ENCODE measurements at regions not wholly inside any gene's neighbourhood (a gene's known extent, or its start where the extent isn't known, plus 50 kb on each side); places are given as distances from the start of the nearest gene placed in this dataset.
"Not testable (repeated sequence)": the region's sequence is repeated elsewhere in the genome, so short reads cannot be mapped to it uniquely, and the experiment has no call there.

DNA sequence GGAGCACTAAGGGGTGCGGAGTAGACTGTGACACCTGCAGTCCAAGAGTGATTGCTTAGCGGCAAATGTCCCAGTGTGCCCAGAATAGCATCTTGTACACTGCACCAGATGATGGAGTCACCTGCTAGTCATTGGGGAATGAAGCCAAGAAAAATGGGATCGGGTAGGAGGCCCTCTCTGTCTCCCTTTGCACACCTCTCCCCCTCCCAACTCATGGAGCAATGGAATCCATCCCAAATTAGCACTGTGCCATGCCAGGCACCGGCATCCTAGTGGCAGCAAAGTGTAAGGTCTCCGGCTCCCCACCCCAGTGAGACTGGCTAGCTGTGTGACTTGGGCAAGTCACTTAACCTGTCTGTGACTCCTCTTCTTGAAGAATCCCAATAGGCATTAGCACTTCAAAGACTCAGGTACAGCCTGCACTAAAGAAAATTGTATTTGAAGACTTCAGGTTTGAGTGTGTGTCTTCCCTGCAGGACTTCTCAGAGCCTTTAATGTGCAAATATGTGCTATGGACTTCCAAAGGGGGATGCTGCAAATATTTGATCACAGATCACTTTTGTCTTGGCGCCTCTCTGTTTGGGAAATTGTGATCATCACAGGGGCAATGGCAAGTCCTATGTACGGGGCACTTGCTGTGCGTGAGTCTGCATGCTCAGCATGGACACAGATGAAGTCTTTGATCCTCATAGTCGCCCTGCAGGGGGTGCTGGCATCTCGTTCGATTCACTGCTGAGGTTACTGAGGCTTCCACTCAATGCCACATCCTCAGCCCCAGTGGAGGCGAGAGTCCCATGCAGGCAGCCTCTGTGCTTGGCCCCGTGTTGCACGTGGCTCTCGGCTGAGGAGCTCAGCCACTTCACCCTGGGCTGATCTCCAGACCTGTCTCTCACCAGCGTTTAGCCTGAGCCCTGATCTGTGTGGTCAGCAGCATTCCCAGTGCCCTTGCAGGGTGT is 272.9 kb upstream of the C1orf174 start:
- no peak for DNase-seq (ENCODE audit: low read depth)

DNA sequence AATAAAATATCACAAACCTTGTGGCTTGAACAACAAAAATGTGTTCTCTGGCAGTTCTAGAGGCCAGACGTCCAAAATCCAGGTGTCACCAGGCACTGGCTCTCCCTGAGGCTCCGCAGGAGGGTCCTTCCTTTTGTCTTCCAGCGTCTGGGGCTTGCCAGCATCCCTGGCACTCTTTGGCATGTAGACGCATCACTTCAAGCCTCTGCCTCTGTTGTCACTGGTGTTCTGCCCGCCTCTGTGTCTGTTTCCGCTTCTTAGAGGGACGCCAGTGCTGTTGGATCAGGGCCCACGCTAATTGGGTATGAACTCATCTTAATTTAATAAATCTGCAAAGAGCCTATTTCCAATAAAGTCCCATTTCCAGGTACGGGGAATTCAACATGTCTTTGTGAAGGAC is 273.7 kb upstream of the C1orf174 start:
- no peak for DNase-seq (ENCODE audit: low read depth)

DNA sequence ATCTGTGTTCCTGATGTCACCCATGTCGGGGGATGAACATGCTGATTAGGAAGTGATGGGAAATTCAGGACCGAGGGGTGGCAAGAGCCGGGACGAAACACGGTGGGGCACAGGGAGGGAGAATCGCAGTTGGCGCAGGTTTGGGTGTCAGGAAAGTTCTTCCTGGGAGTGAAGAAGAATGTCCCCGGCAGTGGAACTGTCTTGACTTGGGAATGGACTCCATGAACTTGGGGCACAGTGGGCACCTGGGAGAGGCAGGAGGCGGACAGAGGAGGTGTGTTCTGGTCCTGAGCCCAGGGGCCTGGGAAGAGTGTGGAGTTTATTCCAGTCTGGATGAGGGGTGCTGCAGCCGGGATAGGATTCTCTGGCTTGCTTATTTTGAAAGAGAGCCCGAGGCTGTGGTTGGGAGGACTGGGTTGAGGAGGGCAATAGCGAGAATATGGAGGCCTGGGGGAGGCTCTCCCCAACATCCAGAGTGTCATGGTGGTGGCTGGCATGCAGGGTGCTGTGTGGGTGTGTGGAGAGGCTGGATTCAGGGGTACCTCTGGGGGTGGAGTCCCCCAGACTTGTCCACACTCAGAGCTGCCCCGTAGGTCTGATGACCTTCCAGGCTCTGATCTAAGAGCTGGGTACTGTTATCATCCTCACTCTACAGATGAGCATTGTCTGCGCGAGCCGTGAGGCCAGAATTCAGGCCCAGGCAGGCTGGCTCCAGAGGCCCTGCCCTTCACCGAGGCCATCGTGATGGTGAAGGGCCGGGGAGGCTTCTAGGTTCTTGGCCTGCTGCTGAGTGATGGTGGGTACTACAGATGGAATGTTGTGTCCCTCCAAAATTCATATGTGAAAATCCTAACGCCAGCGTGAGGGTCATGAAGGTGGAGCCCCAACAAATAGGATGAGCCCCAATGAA is 274.5 kb upstream of the C1orf174 start:
- no peak for DNase-seq (ENCODE audit: low read depth)

DNA sequence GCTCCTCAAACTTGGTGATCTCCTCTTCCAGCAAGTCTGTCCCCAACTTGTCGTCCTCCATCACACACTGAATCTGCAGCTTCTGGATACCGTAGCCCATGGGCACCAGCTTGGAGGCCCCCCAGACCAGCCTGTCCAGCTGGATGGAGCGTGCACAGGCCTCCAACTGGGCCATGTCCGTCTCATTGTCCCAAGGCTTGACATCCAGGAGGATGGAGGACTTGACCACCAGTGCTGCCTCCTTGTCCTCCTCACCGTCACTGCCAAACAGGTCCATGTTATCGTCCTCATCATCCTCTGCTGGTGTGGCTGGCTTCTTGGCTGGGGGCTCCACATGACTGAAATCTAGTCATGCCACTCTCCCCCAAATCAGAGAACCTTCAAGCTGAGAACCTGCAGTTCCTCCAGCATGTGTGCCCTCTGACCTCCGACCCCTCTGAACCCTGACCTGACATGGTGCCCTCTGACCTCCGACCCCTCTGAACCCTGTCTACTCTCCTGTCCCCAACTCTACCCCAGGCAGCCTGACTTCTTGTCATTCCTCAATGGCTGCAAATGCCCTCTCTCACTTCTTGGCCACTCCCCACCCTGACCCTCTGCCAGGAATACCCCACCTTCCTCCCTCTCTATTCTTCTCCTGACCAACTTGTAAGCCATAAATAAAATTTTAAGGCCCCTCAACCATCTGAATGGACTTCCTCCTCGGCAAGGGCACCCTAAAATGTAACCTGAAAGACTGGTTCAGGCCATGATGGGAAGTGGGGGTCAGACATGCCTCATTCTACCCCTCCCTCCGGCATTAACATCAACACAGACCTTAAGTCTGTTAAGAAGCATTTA is 275.7 kb upstream of the C1orf174 start:
- no peak for DNase-seq (ENCODE audit: low read depth)

DNA sequence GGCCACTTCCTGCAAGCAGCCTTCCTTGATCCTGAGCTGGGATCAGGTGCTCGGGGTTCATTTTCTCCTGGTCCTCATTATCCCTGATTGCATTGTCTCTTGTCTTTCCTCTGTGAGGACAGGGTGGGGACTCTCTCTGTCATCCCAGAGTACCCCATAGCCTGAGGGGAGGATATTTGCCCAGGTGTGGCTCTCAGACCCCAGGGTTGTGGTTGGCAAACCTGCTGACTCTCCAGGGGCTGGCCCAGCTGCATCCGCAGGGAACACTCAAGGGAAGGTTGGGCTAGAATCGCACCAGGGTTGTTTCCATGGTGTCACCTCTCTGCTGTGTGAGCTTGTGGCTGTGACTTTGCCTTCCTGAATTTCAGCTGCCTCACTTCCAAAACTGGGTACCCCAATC is 276.8 kb upstream of the C1orf174 start:
- DNase-seq (ENCODE audit: low read depth), result no peak

DNA sequence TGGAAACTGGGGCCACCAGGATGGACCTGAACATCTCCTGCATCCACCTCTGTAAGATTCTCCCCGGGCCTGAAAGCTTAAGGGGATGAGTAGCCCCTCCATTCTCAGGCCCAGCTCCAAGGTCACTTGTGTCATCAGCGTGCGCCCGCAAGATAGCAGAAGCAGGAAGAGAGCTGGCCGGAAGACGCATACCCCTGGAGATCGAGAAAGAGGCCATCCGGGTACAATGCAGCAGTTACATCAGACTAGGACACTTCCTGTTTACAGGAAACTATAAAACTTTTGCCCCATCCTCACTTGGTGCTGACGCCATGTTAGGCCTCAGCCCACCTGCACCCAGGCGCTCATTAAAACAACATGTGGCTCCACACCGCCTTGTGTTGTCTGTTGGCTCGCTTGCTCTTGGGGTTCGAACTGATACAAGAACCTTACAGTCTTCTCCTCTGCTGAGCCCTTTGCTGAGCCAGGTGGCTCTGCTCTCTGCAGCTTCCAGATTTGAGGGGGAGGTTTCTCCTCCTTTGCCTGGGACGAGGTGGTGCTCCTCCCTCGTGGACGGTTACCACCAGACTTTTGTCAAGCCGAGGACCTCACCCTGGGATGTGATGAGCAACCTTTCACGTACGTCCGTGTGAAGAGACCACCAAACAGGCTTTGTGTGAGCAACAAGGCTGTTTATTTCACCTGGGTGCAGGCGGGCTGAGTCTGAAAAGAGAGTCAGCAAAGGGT is 277.5 kb upstream of the C1orf174 start:
- no peak for DNase-seq (ENCODE audit: low read depth)

DNA sequence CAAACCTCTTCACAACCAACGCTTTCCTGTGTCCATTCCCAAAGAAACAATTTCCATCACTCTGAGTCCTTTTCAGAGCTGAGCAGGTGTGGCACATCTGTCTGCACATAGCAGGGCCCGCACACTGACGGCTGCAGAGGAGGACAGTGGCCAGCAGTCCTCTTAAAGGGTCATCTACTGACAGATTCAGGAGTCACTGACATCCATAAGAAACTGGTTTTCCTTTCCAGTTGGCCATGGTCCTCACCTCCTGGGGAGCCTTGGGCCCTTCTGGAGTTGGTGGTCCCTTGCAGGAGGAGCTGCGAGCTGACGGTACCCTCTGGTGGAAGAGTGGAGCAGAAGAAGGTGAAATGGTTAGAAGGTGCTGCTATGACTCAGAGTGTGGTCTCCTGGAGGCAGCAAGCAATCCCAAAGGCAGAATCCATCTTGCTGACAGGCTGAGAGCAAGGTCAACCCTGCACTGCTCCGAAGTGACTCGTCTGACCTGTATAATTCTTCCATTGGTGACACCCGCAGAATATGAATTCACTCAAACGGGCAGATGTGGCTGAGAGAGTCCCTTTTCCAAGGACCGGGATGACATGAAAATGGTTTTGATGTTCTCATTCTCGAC is 278.5 kb upstream of the C1orf174 start:
- no peak for DNase-seq (ENCODE audit: low read depth)

DNA sequence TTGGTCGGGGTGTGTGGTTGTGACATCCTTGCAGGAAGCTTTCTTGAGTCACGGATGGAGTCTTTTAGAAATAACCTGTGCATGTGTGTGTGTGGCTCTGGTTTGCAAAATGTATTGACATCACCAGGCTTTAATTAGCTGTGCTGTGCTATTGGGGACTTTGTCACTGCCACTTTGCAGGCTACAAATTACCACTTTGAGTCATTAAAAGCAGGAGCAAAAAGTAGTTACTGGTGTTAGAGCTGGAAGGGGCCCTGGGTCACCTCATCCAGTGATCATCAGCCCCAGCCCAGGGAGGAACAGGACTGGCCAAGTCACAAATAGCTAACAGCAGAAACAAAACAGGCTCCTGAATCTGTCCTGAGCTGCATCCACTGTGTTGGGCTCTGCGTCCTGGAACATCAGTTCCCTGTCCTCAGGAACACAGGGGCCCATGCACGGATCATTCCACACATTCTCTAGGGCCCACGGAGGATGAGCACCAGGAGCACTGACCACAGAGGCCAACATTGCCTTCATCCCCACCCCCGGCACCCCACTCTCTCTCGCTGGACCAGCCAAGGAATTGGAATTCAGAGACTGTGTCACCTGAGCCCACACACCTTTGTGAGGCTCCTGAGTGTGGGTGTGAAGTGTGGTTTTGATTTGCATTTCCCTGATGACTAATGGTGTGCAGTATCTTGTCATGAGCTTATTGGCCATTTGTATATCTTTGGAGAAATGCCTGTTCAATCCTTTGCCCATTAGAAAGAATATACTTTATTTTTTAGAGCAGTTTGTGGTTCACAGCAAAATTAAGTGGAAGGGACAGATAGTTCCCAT is 280.1 kb upstream of the C1orf174 start:
- no peak for DNase-seq (ENCODE audit: low read depth)

DNA sequence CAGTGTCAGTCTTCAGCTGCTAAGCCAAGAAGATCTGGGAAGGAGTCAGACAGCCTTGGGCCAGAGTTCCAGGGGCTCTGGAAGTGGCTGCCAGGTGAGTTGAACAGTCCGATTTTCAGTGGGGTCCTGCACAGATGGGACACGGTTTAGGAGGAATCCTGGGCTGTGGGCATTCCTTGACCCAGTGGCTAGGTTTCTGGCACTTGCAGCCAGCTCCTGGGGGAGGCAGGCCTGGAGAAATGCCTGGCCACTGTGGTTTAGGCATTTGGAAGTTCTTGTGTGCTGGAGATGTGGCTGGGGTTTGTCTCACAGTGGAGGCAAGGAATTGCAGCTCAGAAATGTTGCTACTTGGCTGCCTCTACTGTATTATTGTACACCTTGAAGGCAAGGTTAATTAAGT is 286.4 kb upstream of the C1orf174 start:
- DNase-seq (ENCODE audit: low read depth), result not testable (repeated sequence)

DNA sequence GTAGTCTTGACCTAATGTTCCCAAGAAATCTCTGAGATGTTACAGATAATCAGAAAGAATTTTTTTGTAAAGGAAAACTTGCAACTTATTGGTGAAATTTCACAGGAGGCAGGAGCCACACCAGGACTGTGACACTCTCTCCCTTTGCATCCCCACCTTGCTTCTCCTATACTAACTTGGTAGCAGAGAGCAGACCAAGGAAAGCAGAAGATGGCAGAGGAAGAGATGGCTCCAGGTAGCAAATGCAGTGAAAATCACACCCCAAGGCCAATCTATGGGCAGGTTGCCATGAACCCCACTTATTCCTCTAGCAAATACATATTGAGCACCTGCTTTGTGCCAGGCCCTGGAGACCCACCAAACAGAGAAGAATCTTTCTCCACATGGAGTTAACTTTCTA is 303.4 kb upstream of the C1orf174 start:
- DNase-seq (ENCODE audit: low read depth), result no peak

DNA sequence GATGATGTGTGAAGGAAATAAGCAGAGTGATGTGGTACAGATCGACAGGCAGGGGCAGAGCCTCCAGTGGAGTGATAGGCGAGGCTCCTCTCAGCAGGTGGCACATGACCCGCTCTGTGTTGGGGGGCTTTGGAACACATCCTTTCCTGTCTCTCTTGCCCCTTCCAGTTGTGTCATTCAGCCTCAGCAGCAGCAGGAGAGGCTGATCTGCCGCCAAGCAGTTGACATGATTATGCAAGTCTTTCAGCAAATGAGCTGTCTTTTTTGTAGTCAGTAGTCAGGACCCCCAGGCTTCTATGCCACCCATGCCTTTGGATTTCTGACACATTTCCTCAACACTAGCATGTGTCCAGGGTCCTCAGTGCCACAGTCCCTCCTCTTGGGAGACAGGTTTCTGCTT is 307.1 kb upstream of the C1orf174 start:
- no peak for DNase-seq (ENCODE audit: low read depth)

DNA sequence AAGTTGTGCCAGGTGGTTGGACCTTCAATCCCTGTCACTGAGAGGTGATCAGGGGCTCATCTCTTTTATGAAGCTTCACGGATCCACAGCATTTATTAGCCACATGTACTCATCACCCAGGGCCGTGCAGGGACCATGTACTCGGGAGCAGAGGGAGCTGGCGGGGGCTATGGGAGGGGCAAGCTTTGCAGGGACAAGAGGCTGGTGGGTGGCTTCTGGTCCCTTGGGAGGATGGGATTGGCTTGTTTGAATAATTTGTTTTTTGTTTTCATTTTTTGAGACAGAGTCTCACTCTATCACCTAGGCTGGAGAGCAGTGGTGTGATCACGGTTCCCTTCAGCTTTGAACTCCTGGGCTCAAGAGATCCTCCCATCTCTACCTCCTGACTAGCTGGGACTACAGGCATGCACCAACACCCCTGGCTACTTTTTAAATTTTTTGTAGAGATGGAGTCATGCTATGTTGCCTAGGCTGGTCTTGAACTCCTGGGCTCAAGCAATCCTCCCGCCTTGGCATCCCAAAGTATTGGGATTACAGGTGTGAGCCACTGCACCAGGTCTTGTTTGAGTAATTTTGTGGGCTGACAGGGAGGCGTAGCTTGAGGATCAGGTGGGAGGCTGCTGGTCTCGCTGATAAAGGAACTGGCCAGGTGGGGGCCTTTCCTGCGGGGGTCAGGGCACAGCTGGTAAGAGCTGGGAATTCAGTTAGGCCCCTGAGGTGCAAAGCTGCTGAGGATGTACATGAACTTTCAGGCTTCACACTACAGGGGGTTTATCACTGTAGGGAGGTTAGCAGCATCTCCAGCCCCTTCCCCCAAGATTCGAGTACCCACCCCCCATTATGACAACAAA is 308.0 kb upstream of the C1orf174 start:
- DNase-seq (ENCODE audit: low read depth), result no peak

DNA sequence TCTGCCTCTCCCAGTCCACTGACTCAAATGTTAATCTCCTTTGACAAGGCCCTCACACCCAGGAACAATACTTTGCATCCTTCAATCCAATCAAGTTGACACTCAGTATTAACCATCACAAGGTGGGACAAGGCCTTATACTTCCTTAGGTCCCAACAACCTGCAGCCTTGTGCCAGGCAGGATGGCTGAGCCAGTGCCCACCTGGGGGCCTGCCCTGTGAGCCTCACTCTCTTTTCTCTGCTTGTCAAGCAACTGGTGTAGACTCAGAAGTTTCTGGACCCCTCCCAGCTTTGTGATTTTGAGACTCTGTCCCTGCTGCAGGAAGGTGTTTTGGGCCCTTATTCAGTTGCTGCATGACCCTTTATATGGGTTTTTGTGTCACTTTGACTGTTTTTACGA is 310.0 kb upstream of the C1orf174 start:
- no peak for DNase-seq (ENCODE audit: low read depth)

DNA sequence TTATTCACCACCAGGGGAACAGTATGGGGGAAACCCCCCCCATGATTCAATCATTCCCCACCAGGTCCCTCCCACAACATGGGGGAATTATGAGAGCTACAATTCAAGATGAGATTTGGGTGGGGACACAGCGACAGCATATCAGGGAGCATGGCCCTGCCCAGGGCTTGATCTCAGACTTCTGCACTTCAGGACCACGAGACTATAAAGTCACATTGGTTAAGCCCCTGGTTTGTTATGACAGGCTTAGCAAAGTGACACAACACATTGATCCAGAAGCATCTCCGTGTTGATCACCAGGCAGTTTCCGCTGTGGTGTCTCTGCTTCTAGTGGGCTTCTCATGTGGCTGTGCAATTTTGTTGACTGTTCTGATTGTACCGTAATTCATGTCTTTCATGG is 312.7 kb upstream of the C1orf174 start:
- no peak for DNase-seq (ENCODE audit: low read depth)

DNA sequence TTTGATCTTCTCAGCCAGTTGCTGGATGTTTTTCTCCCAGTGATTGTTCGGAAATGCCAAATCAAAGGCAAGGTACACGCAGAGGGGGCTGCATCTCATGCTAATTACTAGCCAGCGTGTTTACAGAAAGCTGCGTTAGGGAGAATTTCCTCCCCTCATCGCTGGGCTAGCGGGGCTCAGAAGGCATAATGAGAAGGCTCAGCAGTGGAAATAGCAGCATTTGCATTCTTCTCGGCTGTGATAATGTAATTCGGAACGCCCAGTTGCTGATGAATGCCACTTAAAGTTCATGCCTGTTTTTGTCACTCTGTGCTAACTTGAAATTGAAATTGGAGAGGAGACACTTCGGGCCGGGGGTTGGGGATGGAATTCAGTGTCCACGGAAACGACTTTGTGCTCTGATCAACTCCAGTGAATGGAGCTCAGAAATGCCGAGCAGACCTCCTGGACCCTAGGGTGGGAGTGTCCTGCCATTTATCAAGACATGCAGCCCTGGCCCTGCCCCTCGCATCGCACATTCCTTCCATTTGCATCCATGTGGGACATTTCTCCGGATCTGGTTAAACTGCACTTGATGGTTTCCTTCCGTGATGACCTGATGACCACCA is 313.4 kb upstream of the C1orf174 start:
- no peak for DNase-seq (ENCODE audit: low read depth)

DNA sequence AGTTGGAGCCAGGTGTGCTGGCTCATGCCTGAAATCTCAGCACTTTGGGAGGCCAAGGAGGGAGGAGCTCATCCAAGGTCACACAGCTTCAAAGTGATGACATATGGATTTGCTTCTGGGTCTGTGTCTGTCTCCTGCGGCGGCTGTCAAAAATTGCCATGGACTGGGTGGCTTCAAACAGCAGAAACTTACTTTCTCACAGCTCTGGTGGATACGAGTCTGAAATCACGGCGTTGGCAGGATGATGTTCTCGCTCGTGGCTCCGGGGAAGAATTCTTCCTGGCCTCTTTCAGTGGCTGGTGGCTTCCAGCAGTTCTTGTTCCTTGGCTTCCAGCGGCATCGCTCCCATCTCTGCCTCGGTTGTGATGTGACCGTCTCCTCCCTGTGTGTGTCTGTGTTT is 314.8 kb upstream of the C1orf174 start:
- DNase-seq (ENCODE audit: low read depth), result no peak

DNA sequence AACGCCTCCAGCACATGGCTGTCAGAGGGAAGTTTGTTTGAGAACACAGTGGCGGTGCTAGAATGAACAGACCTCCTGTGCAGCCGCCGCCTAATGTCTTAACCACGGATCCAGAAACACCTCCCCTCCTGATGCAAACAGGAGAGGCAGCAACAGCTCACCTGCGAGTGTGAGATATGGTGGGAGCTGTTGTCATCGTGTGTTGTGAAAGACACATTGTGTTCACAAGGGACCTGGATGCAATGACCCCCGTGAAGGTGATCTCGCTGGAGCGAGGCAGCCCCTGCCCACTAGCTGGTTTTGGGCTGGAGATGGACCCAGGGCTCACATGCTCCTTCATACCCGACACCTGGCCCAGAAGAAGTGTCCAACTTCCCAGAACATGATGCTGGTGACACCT is 315.3 kb upstream of the C1orf174 start:
- DNase-seq (ENCODE audit: low read depth), result no peak

DNA sequence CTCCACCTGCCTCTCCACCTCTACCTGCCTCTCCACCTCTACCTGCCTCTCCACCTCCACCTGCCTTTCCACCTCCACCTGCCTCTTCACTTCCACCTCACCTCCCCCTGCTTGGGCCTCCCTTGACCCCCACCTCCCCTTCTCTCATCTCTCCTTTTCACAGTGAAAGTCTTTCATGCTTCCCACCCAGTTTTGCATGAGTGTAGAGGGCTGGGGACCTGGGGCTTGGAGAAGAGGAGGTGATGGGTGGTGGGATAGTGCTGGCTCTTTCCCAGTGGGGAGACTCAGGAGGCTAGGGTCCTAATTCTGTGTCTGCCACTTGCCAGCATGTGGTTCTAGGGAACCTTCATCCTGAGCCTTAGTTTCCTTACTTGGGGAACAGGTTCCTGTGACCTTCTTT is 316.2 kb upstream of the C1orf174 start:
- no peak for DNase-seq (ENCODE audit: low read depth)

DNA sequence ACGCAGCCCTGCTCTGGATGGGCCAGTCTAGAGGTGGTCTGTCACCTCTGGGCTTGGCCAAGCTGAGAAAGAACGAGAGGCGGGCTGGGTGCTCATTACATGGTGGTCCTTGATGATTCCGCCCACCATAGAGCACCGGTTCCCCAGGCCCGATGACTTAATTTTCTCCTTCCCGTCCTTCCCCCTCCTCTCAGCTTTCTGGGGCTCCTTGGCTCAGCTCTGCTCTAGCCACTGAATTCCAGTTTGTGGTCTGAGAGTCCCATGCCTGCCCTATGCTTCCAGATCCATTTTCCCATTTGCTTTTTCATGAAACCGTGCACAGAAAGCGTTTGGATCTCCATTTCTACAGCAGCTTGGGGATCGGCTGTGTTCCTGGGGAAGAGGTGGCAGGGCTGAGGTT is 318.5 kb upstream of the C1orf174 start:
- no peak for DNase-seq (ENCODE audit: low read depth)
